GM12801 (cell line): ENCODE measurements at regions not wholly inside any gene's neighbourhood (a gene's known extent, or its start where the extent isn't known, plus 50 kb on each side); places are given as distances from the start of the nearest gene placed in this dataset.

ENCODE experiments used
- TF ChIP-seq, protein P1 (sequence below): IDR thresholded peaks from one replicate; pipeline ENCODE4 v1.5.1; 2011; ENCODE audit warnings: control low read depth; ENCODE audit not compliant: insufficient read length; ENCODE audit errors: extremely low read depth

DNA sequence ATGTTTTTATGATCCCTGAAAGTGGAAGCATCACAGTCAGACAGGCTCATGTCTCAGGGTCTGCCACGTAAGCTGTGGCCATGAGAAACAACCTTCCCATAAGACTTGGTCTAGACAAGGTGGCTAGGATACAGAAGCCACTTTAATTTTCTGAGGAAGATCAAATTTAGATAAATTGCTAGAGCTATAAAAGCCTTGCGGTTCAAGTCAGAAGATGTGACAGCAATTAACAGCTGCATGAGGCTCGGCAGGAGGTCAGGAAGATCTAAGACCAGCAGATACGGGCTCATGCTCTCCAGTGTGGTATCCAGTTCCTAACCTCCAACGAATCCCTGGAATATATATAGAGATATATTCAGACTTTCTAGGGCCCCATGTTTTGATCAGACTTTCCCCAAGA, 577.1 kb downstream of the PLPP3 start:
- TF ChIP-seq, protein P1, sequence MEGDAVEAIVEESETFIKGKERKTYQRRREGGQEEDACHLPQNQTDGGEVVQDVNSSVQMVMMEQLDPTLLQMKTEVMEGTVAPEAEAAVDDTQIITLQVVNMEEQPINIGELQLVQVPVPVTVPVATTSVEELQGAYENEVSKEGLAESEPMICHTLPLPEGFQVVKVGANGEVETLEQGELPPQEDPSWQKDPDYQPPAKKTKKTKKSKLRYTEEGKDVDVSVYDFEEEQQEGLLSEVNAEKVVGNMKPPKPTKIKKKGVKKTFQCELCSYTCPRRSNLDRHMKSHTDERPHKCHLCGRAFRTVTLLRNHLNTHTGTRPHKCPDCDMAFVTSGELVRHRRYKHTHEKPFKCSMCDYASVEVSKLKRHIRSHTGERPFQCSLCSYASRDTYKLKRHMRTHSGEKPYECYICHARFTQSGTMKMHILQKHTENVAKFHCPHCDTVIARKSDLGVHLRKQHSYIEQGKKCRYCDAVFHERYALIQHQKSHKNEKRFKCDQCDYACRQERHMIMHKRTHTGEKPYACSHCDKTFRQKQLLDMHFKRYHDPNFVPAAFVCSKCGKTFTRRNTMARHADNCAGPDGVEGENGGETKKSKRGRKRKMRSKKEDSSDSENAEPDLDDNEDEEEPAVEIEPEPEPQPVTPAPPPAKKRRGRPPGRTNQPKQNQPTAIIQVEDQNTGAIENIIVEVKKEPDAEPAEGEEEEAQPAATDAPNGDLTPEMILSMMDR, result no peak

DNA sequence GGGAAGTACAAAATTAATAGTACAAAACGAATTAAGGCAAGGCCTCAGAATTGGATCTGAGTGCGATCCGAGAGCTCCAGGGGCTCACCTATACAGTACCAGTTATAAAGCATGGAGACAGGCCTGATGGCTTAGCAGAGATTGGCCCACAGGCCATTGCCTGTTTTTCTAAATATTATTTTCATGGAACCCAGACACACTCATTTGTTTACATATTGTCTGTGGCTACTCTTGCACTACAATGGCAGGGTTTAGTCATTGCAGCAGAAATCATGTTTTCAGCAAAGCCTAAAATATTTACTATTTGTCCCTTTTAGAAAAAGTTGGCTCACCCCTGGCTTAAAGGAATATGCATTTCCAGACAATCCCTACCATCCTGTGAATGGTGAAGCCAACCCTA, 578.9 kb downstream of the PLPP3 start:
- TF ChIP-seq, protein P1, result no peak

DNA sequence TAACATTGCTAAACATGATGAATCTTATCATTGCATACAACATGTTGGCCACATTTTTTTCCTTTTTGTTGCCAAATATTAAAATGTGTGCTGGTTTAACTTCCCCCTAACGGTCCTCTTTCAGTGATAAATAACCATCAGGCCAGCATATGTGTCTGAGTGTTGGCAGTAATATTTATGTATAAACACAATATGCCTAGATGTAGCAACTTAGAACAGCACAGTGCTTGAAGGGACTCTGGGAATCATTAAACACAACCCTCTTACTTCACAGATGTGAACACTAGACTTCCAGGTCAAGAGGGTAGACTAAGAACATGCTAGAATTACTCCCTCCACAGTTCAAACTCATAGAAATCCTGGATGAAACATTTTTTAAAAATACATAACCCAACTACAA, 581.8 kb downstream of the PLPP3 start:
- TF ChIP-seq, protein P1, result no peak

DNA sequence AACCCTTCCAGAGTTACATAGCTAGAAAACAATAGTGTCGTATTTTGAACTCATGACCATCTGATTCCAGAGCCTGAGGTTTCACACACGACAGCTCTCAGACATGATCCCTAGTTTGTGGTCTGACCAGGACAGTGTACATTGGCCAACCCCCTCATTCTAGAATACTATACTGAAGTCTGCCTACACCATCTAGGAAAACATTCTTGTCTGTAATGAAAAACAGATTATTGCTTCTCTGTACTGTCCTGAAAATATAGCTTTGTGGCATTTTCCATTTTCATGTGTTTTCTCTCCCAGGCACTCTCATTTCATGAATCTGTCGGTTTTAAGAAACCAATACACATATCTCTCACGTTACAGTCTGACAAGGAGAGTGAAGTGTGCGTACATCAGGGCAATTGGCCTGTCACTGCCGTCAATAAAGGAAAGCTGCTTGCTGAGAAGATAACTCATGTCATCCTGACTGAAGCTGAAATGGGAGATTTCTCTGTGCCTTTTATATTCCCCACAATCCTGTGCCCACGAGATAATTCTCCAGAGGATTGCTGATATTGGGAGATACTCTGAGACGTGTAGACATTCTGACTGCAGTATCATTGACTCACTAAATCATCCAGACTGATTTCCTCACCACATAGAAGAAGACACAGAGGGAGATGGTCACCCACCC, 585.6 kb downstream of the PLPP3 start:
- TF ChIP-seq, protein P1, result no peak

DNA sequence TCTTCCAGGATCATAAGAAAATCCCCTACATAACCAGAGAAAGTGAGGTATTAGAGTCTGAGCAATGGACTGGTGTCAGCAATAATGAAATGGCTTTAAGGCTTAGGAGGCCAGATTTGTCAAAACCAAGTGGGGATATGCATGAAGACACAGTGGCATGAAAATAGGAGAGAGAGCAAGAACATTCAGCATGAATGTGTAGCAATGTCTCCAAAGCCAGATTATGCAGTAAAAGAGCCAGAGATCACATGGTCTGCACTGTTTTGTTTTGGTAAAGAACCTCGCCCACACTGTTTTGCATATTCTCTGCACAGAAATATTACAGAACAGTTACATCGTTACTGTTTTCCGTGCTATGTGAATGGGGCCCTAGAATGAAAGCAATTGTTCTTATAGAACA, 589.4 kb downstream of the PLPP3 start:
- TF ChIP-seq, protein P1, result no peak

DNA sequence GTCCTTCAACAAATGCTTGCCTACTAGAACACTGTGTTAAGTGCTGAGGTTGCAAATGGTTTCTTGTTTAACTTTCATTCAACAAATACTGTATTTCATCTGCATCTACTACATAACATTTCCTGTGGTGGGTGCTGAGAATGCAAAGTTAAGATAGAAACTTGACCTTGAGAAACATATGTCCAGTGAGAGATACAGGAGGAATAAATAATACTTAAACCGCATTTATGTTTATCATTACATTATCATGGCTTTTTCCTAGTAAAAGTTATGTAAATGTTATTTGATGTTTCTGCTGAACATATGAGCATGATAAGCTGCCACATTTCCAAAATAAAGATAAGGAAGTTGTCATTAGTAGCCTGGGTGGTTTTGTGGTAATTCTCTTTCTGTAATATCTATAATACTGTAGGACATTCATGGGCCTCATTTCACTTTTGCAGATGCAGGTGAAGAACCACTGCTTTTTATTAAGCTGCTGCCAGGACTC, 590.4 kb downstream of the PLPP3 start:
- TF ChIP-seq, protein P1, result no peak

DNA sequence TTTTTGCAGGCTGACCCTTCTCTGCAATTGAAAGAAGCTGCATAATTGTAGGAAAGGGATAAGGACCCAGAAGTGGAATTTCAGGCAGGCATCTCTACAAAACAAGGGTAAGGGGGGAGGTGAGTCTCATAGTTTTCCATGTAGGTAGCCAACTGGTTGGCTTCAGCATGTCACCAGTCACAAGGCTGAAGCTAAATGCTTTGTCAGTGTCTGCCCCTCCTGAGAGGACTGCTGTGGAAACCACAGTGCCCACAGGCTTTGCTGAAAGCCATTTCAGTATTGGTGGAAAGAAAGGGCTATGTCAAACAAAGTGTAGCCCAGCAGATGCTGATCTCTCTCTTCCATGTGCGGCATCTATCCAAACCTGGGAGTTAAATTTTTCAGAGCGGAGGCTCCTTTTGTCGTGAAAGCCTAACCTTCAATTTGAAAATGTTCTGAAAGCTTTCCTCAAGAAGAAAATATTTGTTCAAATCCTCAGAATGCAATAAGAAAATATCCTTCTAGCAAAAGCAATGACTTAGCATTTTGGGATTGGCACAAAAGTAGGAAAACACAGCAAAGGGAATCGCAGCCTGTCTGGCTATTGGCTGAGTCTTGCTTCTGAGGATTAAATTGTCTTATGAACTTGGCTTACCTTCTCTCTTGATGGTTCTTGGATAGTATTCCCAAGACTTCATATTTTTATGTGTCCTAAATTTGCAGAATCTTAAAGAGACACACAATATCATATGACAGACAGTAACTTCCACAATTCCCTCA, 591.7 kb downstream of the PLPP3 start:
- TF ChIP-seq, protein P1, result no peak
